ENCODE measurements at regions not wholly inside any gene's neighbourhood (a gene's known extent, or its start where the extent isn't known, plus 50 kb on each side); places are given as distances from the start of the nearest gene placed in this dataset.

DNA sequence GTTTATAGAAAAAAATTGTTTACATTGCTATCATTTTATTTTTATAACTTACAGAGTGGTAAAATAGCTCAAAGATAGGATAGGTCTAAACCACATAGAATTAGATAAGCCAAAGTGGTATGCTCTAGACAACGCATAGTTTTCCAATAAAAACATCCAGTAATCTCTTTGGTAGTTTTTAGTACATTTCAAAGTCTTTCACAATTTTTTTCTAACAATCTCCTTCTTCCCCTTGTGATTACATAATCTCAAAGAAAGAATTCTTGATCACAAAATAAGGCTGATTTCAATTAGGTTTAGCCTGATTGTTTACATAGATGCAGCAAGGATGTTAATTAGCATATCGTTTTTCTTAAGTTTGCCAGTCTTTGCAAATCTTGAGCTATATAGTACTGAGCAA lies 460.0 kb downstream of the FUT8 start:
- TF ChIP-seq CTCF (IDR thresholded peaks at IDR 0.05) (no peak), POLR2A (IDR thresholded peaks at IDR 0.05) (no peak)
